22Rv1 (cell line): ENCODE measurements at regions not wholly inside any gene's neighbourhood (a gene's known extent, or its start where the extent isn't known, plus 50 kb on each side); places are given as distances from the start of the nearest gene placed in this dataset.

Experiments used
- ZFX ChIP-seq: fragments of 450-650 bp; IDR thresholded peaks from 2 replicates; pipeline ENCODE4 v1.6.1; 2017; ENCODE audit warnings: antibody characterized with exemption, borderline replicate concordance
- TF ChIP-seq, protein P1 (sequence below): fragments of 450-650 bp; IDR thresholded peaks from 2 replicates; pipeline ENCODE4 v1.5.1; 2017; ENCODE audit warnings: mild to moderate bottlenecking

GRCh38 chr11:110890995-110891394 lies 178.8 kb upstream of the ARHGAP20 start:
- TF ChIP-seq, protein P1, sequence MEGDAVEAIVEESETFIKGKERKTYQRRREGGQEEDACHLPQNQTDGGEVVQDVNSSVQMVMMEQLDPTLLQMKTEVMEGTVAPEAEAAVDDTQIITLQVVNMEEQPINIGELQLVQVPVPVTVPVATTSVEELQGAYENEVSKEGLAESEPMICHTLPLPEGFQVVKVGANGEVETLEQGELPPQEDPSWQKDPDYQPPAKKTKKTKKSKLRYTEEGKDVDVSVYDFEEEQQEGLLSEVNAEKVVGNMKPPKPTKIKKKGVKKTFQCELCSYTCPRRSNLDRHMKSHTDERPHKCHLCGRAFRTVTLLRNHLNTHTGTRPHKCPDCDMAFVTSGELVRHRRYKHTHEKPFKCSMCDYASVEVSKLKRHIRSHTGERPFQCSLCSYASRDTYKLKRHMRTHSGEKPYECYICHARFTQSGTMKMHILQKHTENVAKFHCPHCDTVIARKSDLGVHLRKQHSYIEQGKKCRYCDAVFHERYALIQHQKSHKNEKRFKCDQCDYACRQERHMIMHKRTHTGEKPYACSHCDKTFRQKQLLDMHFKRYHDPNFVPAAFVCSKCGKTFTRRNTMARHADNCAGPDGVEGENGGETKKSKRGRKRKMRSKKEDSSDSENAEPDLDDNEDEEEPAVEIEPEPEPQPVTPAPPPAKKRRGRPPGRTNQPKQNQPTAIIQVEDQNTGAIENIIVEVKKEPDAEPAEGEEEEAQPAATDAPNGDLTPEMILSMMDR, result no peak
- TF ChIP-seq ZFX, result no peak
